ENCODE measurements at regions not wholly inside any gene's neighbourhood (a gene's known extent, or its start where the extent isn't known, plus 50 kb on each side); places are given as distances from the start of the nearest gene placed in this dataset.

- TF ChIP-seq POLR2A (IDR thresholded peaks at IDR 0.05), result no peak
- TF ChIP-seq, protein P1, sequence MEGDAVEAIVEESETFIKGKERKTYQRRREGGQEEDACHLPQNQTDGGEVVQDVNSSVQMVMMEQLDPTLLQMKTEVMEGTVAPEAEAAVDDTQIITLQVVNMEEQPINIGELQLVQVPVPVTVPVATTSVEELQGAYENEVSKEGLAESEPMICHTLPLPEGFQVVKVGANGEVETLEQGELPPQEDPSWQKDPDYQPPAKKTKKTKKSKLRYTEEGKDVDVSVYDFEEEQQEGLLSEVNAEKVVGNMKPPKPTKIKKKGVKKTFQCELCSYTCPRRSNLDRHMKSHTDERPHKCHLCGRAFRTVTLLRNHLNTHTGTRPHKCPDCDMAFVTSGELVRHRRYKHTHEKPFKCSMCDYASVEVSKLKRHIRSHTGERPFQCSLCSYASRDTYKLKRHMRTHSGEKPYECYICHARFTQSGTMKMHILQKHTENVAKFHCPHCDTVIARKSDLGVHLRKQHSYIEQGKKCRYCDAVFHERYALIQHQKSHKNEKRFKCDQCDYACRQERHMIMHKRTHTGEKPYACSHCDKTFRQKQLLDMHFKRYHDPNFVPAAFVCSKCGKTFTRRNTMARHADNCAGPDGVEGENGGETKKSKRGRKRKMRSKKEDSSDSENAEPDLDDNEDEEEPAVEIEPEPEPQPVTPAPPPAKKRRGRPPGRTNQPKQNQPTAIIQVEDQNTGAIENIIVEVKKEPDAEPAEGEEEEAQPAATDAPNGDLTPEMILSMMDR (IDR thresholded peaks at IDR 0.05), result no peak
These were observed 137.8 kb upstream of the AJAP1 start for GRCh38 chr1:4516596-4516995.

Data from right lobe of liver (tissue), 4 donors.